Neural progenitor cell (in vitro differentiated cells): ENCODE measurements at regions not wholly inside any gene's neighbourhood (a gene's known extent, or its start where the extent isn't known, plus 50 kb on each side); places are given as distances from the start of the nearest gene placed in this dataset.

Source experiments
- CTCF ChIP-seq: fragments of 200-600 bp; sonication (generic); IDR thresholded peaks from 2 replicates; pipeline ENCODE4 v1.5.1; 2017; ENCODE audit warnings: antibody characterized with exemption, mild to moderate bottlenecking
- EZH2 ChIP-seq: fragments of 200-600 bp; sonication (generic); IDR thresholded peaks from 2 replicates; pipeline ENCODE4 v1.6.1; 2017; ENCODE audit warnings: antibody characterized with exemption, mild to moderate bottlenecking, moderate library complexity

GRCh38 chr6:110548110-110548847, 71.9 kb upstream of the SLC22A16 start:
- TF ChIP-seq CTCF, result no peak
- TF ChIP-seq EZH2, result no peak
